SK-N-SH (cell line): ENCODE measurements at regions not wholly inside any gene's neighbourhood (a gene's known extent, or its start where the extent isn't known, plus 50 kb on each side); places are given as distances from the start of the nearest gene placed in this dataset.

Experiments used
- CTCF ChIA-PET: fragments of 300-600, 350-600 bp; formaldehyde crosslinking; extraction: SDS; loops from one replicate; lab custom pipeline; 2021; lab: Yijun Ruan, JAX
- POLR2A ChIA-PET: fragments of 350-600 bp; sonication (Branson Sonifier 250); formaldehyde crosslinking; extraction: SDS; loops from one replicate; lab custom pipeline; 2020; ENCODE audit warnings: antibody characterized with exemption, inconsistent platforms; lab: Yijun Ruan, JAX
- DNase-seq: peaks from one replicate; pipeline ENCODE4 v3.0.0; 2012
- H2AFZ ChIP-seq: fragments of 200-600 bp; sonication (generic); 2 replicates; pipeline ENCODE4 v1.8.1; 2016; ENCODE audit warnings: antibody characterized with exemption, mild to moderate bottlenecking, low read depth
- H3F3A ChIP-seq: fragments of 200-600 bp; sonication (generic); replicated peaks from 2 replicates; pipeline ENCODE3; 2016; ENCODE audit warnings: antibody characterized with exemption, mild to moderate bottlenecking; ENCODE audit not compliant: insufficient read depth
- H3K27ac ChIP-seq, 2 experiments: fragments of 200-500 bp in 1 of 2; fragments of 200-600 bp in 1 of 2; sonication (Bioruptor generic) in 1 of 2; sonication (generic), shearing (Covaris generic) in 1 of 2; 2 replicates each; pipeline versions ENCODE4 v1.5.1 to v1.6.1; 2014 to 2016; ENCODE audit warnings: low read depth in 2 of 2, inconsistent platforms in 1 of 2, low read length in 1 of 2, mild to moderate bottlenecking in 1 of 2, mixed read lengths in 1 of 2
- H3K27me3 ChIP-seq: fragments of 200-600 bp; sonication (generic), shearing (Covaris generic); 2 replicates; pipeline ENCODE4 v1.6.1; 2016; ENCODE audit warnings: mixed run types; ENCODE audit not compliant: insufficient read depth
- H3K36me3 ChIP-seq, 2 experiments: fragments of 200-500 bp in 1 of 2; fragments of 200-600 bp in 1 of 2; sonication (Bioruptor generic) in 1 of 2; sonication (generic) in 1 of 2; replicated peaks in 1 of 2; 2 replicates each; pipeline versions ENCODE3 to v1.5.1; 2014 to 2016; ENCODE audit warnings: low read length in 1 of 2, mild to moderate bottlenecking in 1 of 2; ENCODE audit not compliant: insufficient read depth in 2 of 2, control insufficient read depth in 1 of 2
- H3K4me1 ChIP-seq, 2 experiments: fragments of 200-500 bp in 1 of 2; fragments of 200-600 bp in 1 of 2; sonication (Bioruptor generic) in 1 of 2; sonication (generic), shearing (Covaris generic) in 1 of 2; 2 replicates each; pipeline versions ENCODE4 v1.5.1 to v1.6.1; 2014 to 2016; ENCODE audit warnings: low read depth in 1 of 2, low read length in 1 of 2, mixed run types in 1 of 2; ENCODE audit not compliant: insufficient read depth in 2 of 2, control insufficient read depth in 1 of 2
- H3K4me2 ChIP-seq: fragments of 200-600 bp; sonication (generic), shearing (Covaris generic); 2 replicates; pipeline ENCODE4 v1.6.1; 2017; ENCODE audit warnings: mixed run types
- H3K4me3 ChIP-seq, 2 experiments: fragments of 200-500 bp in 1 of 2; fragments of 200-600 bp in 1 of 2; sonication (Bioruptor generic) in 1 of 2; sonication (generic), shearing (Covaris generic) in 1 of 2; 2 replicates each; pipeline versions ENCODE4 v1.5.1 to v1.8.1; 2014 to 2016; ENCODE audit warnings: low read depth in 2 of 2, inconsistent platforms in 1 of 2, low read length in 1 of 2, mild to moderate bottlenecking in 1 of 2, mixed read lengths in 1 of 2, moderate library complexity in 1 of 2
- H3K79me2 ChIP-seq: fragments of 200-600 bp; sonication (generic); 2 replicates; pipeline ENCODE4 v1.8.1; 2017; ENCODE audit warnings: mild to moderate bottlenecking; ENCODE audit not compliant: insufficient read depth
- H3K9ac ChIP-seq: fragments of 200-600 bp; sonication (generic); 2 replicates; pipeline ENCODE4 v1.6.1; 2017; ENCODE audit warnings: mixed run types
- H3K9me2 ChIP-seq: fragments of 200-600 bp; sonication (generic); 2 replicates; pipeline ENCODE4 v1.6.1; 2017; ENCODE audit warnings: mixed run types
- H3K9me3 ChIP-seq: fragments of 200-600 bp; sonication (generic); 2 replicates; pipeline ENCODE4 v1.6.1; 2017; ENCODE audit warnings: mixed run types, mild to moderate bottlenecking, moderate library complexity
- H4K20me1 ChIP-seq: fragments of 200-600 bp; sonication (generic); 2 replicates; pipeline ENCODE4 v1.6.1; 2017; ENCODE audit warnings: mild to moderate bottlenecking, mixed run types; ENCODE audit not compliant: insufficient read depth
- CHD2 ChIP-seq: fragments of 150-350 bp; IDR thresholded peaks from 2 replicates; pipeline ENCODE4 v1.6.1; 2018; ENCODE audit warnings: low read length; ENCODE audit not compliant: partially characterized antibody
- ELF1 ChIP-seq: IDR thresholded peaks from 2 replicates; pipeline ENCODE4 v1.4.0; 2012
- EP300 ChIP-seq, 2 experiments: IDR thresholded peaks; 2 replicates each; pipeline versions ENCODE4 v1.4.0 to v1.6.1; 2012; ENCODE audit warnings: borderline replicate concordance in 1 of 2, low read depth in 1 of 2, low read length in 1 of 2
- FOSL2 ChIP-seq: IDR thresholded peaks from 2 replicates; pipeline ENCODE4 v1.4.0; 2012; ENCODE audit warnings: low read depth, mild to moderate bottlenecking, moderate library complexity, borderline replicate concordance
- FOXJ3 ChIP-seq: sonication (generic); formaldehyde crosslinking; IDR thresholded peaks from 2 replicates; pipeline ENCODE4 v1.5.1; 2020; ENCODE audit warnings: mild to moderate bottlenecking, missing genetic modification reagents
- FOXM1 ChIP-seq: IDR thresholded peaks from 2 replicates; pipeline ENCODE4 v1.4.0; 2012; ENCODE audit warnings: low read depth, mild to moderate bottlenecking
- GABPA ChIP-seq: IDR thresholded peaks from 2 replicates; pipeline ENCODE4 v1.4.0; 2012; ENCODE audit warnings: low read depth, mild to moderate bottlenecking
- JUND ChIP-seq: IDR thresholded peaks from 2 replicates; pipeline ENCODE4 v1.4.0; 2012
- MEF2A ChIP-seq: IDR thresholded peaks from 2 replicates; pipeline ENCODE4 v1.4.0; 2012; ENCODE audit warnings: low read depth, borderline replicate concordance
- NFIC ChIP-seq: IDR thresholded peaks from 2 replicates; pipeline ENCODE4 v1.4.0; 2012; ENCODE audit warnings: borderline replicate concordance
- RAD21 ChIP-seq: IDR thresholded peaks from 2 replicates; pipeline ENCODE4 v1.6.1; 2012; ENCODE audit warnings: mild to moderate bottlenecking, low read length
- RCOR1 ChIP-seq: fragments of 150-350 bp; IDR thresholded peaks from 2 replicates; pipeline ENCODE4 v1.6.1; 2017; ENCODE audit warnings: antibody characterized with exemption, low read length
- RFX5 ChIP-seq: IDR thresholded peaks from 2 replicates; pipeline ENCODE4 v1.6.1; 2012; ENCODE audit warnings: mild to moderate bottlenecking, improper control_type of control experiment, low read length
- RXRA ChIP-seq: IDR thresholded peaks from 2 replicates; pipeline ENCODE4 v1.4.0; 2012; ENCODE audit warnings: low read depth, mild to moderate bottlenecking, borderline replicate concordance
- SIN3A ChIP-seq: IDR thresholded peaks from 2 replicates; pipeline ENCODE4 v1.6.1; 2012; ENCODE audit warnings: low read depth, mild to moderate bottlenecking, low read length, moderate library complexity, borderline replicate concordance
- SMC3 ChIP-seq: IDR thresholded peaks from 2 replicates; pipeline ENCODE4 v1.6.1; 2012; ENCODE audit warnings: low read depth, low read length, improper control_type of control experiment
- TCF12 ChIP-seq: IDR thresholded peaks from 2 replicates; pipeline ENCODE4 v1.4.0; 2012
- TEAD4 ChIP-seq: IDR thresholded peaks from 2 replicates; pipeline ENCODE4 v1.4.0; 2012; ENCODE audit warnings: mild to moderate bottlenecking, borderline replicate concordance; ENCODE audit not compliant: insufficient read depth
- YY1 ChIP-seq: IDR thresholded peaks from 2 replicates; pipeline ENCODE4 v1.4.0; 2012; ENCODE audit warnings: low read depth, mild to moderate bottlenecking
- WGBS: methylation state at CpG from one replicate; pipeline ENCODE4 v1.1.6; 2017; ENCODE audit warnings: low lambda C conversion rate; 5-methylcytosine and 5-hydroxymethylcytosine counted together
- TF ChIP-seq, protein P1 (sequence below): IDR thresholded peaks from 2 replicates; pipeline ENCODE4 v1.4.0; 2012; ENCODE audit warnings: low read depth
- TF ChIP-seq, protein P2 (sequence below): IDR thresholded peaks from 2 replicates; pipeline ENCODE4; 2012
- TF ChIP-seq, protein P3 (sequence below): fragments of 150-350 bp; IDR thresholded peaks from 2 replicates; pipeline ENCODE4 v1.6.1; 2017; ENCODE audit warnings: antibody characterized with exemption, low read length, low read depth, borderline replicate concordance
- TF ChIP-seq, protein P4 (sequence below): fragments of 150-350 bp; IDR thresholded peaks from 2 replicates; pipeline ENCODE4 v1.6.1; 2016; ENCODE audit warnings: mild to moderate bottlenecking, low read depth, low read length
- TF ChIP-seq, protein P5 (sequence below): IDR thresholded peaks from 2 replicates; pipeline ENCODE4 v1.4.0; 2012; ENCODE audit warnings: low read depth, borderline replicate concordance

DNA sequence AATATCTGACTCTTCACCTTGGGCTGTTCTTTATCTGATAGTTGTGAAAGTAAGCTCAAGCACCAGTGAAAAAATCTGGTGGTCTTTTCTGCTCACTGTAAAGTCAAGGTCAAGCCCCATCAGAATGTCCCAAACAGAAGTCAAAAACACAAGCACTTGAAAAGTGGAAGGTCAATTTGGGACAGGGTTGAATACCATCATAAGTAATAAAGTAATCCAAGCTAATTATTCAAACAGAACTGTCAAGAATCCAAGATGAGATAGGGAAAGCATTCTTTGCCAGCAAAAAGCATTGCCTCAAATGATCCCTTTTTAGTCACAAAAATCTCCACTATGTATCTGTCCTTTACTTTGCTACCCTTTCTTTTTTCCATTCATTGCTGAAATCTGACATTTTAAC is 430.1 kb upstream of the NPVF start:
- no peak for DNase-seq
- H3K9ac ChIP-seq = no peak overlapping the region
- H3K27me3 ChIP-seq = no peaks in the 10 kb centered on the region
- H3K4me1 ChIP-seq = peaks cover 0 to 67% of the 10 kb centered on the region in 2 experiments; a peak in 3 of 4 replicates
- no peak overlapping the region for H3K4me2 ChIP-seq
- H3F3A ChIP-seq = no peaks in the 10 kb centered on the region
- CTCF ChIA-PET = interaction anchor here (1.9 to 6.5 kb wide), 5 partner anchors 12 to 267 kb away, joined by 5 to 50 read pairs (median 31); no protein-coding TSS in a partner anchor
- H3K27ac ChIP-seq = peak overlapping the region in 1 of 2 experiments; percentile 95; a peak in 2 of 4 replicates
- no peak overlapping the region for H2AFZ ChIP-seq
- POLR2A ChIA-PET = no interaction called here
- no peak overlapping the region for H3K4me3 ChIP-seq
- H4K20me1 ChIP-seq = no peaks in the 10 kb centered on the region
- no peaks in the 10 kb centered on the region for H3K36me3 ChIP-seq
- H3K9me2 ChIP-seq = no peaks in the 10 kb centered on the region
- H3K79me2 ChIP-seq = no peaks in the 10 kb centered on the region
- no peaks in the 10 kb centered on the region for H3K9me3 ChIP-seq
- TF ChIP-seq, protein P1, sequence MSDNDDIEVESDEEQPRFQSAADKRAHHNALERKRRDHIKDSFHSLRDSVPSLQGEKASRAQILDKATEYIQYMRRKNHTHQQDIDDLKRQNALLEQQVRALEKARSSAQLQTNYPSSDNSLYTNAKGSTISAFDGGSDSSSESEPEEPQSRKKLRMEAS = no peak
- no peak for TF ChIP-seq TCF12
- TF ChIP-seq EP300 (IDR thresholded peaks at IDR 0.05; ENCODE audit: borderline replicate concordance in 1 of 2, low read depth in 1 of 2, low read length in 1 of 2) = no peak
- TF ChIP-seq, protein P2, sequence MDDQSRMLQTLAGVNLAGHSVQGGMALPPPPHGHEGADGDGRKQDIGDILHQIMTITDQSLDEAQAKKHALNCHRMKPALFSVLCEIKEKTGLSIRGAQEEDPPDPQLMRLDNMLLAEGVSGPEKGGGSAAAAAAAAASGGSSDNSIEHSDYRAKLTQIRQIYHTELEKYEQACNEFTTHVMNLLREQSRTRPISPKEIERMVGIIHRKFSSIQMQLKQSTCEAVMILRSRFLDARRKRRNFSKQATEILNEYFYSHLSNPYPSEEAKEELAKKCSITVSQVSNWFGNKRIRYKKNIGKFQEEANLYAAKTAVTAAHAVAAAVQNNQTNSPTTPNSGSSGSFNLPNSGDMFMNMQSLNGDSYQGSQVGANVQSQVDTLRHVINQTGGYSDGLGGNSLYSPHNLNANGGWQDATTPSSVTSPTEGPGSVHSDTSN = no peak
- no peak for TF ChIP-seq YY1
- TF ChIP-seq ELF1 = no peak
- TF ChIP-seq, protein P3, sequence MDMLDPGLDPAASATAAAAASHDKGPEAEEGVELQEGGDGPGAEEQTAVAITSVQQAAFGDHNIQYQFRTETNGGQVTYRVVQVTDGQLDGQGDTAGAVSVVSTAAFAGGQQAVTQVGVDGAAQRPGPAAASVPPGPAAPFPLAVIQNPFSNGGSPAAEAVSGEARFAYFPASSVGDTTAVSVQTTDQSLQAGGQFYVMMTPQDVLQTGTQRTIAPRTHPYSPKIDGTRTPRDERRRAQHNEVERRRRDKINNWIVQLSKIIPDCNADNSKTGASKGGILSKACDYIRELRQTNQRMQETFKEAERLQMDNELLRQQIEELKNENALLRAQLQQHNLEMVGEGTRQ = no peak
- TF ChIP-seq FOSL2 = no peak
- TF ChIP-seq, protein P4, sequence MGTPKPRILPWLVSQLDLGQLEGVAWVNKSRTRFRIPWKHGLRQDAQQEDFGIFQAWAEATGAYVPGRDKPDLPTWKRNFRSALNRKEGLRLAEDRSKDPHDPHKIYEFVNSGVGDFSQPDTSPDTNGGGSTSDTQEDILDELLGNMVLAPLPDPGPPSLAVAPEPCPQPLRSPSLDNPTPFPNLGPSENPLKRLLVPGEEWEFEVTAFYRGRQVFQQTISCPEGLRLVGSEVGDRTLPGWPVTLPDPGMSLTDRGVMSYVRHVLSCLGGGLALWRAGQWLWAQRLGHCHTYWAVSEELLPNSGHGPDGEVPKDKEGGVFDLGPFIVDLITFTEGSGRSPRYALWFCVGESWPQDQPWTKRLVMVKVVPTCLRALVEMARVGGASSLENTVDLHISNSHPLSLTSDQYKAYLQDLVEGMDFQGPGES = no peak
- no peak for TF ChIP-seq NFIC

DNA sequence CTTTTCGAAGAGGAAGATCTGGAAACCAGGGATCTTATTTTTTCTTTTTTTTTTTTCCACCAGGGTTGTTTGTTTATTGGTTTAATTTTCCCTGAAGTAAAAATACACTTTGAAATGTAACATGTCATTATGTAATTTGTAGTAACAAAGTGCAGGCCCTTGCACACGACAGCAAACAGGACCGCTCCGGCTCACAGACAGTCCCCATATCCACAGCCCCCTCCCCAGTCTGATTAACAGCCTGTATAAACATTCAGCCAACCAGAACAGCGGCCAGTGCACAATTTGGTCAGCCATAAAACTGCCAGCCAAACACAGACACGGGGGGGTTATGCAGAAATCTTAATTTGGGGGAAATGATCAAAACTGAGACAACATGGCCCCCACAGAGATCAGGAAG is 431.6 kb upstream of the NPVF start:
- Histone ChIP-seq H3K4me3 (no peak overlapping the region; a peak in 1 of 4 replicates), H3K27me3 (no peaks in the 10 kb centered on the region), H3K27ac (peak overlapping the region in 1 of 2 experiments; percentile 95; a peak in 2 of 4 replicates), H3K9ac (no peak overlapping the region), H3K9me3 (no peaks in the 10 kb centered on the region), H4K20me1 (no peaks in the 10 kb centered on the region), H3F3A (no peaks in the 10 kb centered on the region), H3K4me1 (peaks cover 0 to 73% of the 10 kb centered on the region in 2 experiments; a peak in 2 of 4 replicates), H3K4me2 (no peak overlapping the region), H2AFZ (no peak overlapping the region), H3K79me2 (no peaks in the 10 kb centered on the region), H3K36me3 (no peaks in the 10 kb centered on the region), H3K9me2 (no peaks in the 10 kb centered on the region)
- WGBS = 4% methylated on average over 6 of the region's 6 CpGs
- ChIA-PET POLR2A (interaction anchor here (0.7 kb wide), 1 partner anchor 43 kb away, joined by 3 read pairs; no protein-coding TSS in a partner anchor), CTCF (interaction anchor here (0.7 to 6.5 kb wide), 10 partner anchors 10 to 270 kb away, joined by 3 to 50 read pairs (median 4); no protein-coding TSS in a partner anchor)
- DNase-seq = peak; percentile 74
- TF ChIP-seq, protein P5, sequence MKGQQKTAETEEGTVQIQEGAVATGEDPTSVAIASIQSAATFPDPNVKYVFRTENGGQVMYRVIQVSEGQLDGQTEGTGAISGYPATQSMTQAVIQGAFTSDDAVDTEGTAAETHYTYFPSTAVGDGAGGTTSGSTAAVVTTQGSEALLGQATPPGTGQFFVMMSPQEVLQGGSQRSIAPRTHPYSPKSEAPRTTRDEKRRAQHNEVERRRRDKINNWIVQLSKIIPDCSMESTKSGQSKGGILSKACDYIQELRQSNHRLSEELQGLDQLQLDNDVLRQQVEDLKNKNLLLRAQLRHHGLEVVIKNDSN = no peak
- TF ChIP-seq TCF12 (peak; percentile 70), RXRA (no peak), TEAD4 (peak; percentile 50; the same call in 1 of the 2 replicates), RFX5 (peak; percentile 64; the same call in 1 of the 2 replicates), FOXJ3 (CRISPR knock-in tag) (peak; percentile 99), FOXM1 (no peak), YY1 (no peak), FOSL2 (no peak), SMC3 (peak; percentile 16; the same call in 1 of the 2 replicates), SIN3A (no peak), RCOR1 (peak; percentile 99), NFIC (no peak), CHD2 (peak; percentile 93), JUND (no peak), MEF2A (no peak), EP300 (IDR thresholded peaks at IDR 0.05; ENCODE audit: borderline replicate concordance in 1 of 2, low read depth in 1 of 2, low read length in 1 of 2) (peak; percentile 22 to 99; a peak in 3 of 4 replicates), GABPA (no peak), RAD21 (peak; percentile 50)
- TF ChIP-seq, protein P3 = no peak
